ENCODE measurements at regions not wholly inside any gene's neighbourhood (a gene's known extent, or its start where the extent isn't known, plus 50 kb on each side); places are given as distances from the start of the nearest gene placed in this dataset.

DNA sequence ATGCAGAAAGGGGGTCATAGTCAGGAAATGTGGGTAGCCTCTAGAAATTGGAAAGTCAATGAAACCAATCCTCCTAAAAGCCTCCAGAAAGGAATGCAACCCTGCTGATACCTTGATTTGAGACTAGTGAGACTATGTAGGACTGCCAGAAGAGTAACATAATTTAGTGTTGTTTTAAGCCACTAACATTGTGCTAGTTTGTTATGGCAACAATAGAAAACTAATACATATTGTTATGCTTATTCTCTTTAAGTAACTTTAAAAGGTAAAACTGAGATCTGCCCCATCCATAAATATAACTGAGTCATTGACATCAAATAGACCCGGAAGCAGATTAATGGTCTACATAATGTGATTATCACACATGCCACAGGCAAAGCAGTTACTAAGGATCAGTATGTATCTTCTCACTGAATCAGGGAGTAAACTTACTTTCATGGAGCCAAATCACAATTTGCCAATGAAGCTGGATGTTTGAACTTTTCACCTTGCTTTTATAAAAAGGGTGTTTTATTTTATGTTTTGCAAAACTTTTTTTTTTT lies 146.4 kb upstream of the TMEM106B start:
- no TSS peak for BruUV-seq (replicated peaks)
- intact Hi-C loops (cut with micrococcal nuclease; ENCODE audit: unreplicated experiment): loop anchor here (5.0 to 10.0 kb wide), 2 partner anchors 93 to 640 kb away; no protein-coding TSS in a partner anchor
- no peak overlapping the region for H3K9ac ChIP-seq (ENCODE audit: insufficient read depth, low read depth, low read length)

DNA sequence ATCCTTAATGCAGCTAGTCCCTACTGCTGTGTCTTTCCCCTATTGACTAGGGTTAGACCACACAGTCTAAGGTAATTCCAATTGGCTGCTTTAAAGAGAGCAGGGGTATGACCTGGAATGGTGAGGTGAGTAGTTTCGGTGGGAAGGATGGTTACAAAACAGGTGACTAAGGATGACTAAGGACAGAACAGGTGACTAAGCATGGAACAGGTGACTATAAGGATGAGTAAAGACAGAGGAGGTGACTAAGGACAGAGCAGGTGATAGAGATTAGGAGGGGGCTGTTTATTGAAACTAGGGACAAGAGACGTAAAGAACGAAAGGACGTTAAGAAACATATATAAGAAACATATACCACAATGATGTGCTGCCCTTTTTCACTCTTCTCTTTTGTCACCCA lies 145.1 kb upstream of the TMEM106B start:
- Histone ChIP-seq H3K9ac (ENCODE audit: insufficient read depth, low read depth, low read length) (no peak overlapping the region), H3K4me2 (ENCODE audit: low read depth, low read length) (no peak overlapping the region), H3K79me2 (ENCODE audit: insufficient read depth, low read length) (no peaks in the 10 kb centered on the region), H3K9me3 (ENCODE audit: low read length) (no peaks in the 10 kb centered on the region), H2AFZ (ENCODE audit: low read length) (no peak overlapping the region), H3K4me3 (replicated peaks in 1 of 3; ENCODE audit: insufficient read depth in 1 of 3, low read depth in 2 of 3, low read length in 3 of 3) (no peak overlapping the region), H3K36me3 (replicated peaks in 1 of 2; ENCODE audit: control insufficient read depth in 1 of 2, insufficient read depth in 2 of 2, low read length in 2 of 2) (no peaks in the 10 kb centered on the region), H3K27me3 (ENCODE audit: control insufficient read depth in 1 of 2, insufficient read depth in 2 of 2, low read length in 2 of 2) (no peaks in the 10 kb centered on the region), H4K20me1 (ENCODE audit: insufficient read depth, low read length) (no peaks in the 10 kb centered on the region), H3K27ac (ENCODE audit: extremely low read length, insufficient read depth, low read length) (no peak overlapping the region), H3K4me1 (ENCODE audit: insufficient read depth, low read length) (no peaks in the 10 kb centered on the region)
- in situ Hi-C loops (cut with HindIII; ENCODE audit: extremely low pct_ligation_motif_present, low pct_unique_long_range_greater_than_20kb): loop anchor here (5.0 kb wide), 2 partner anchors 176 to 256 kb away; no protein-coding TSS in a partner anchor
- ChIA-PET POLR2A (no interaction called here), CTCF (ENCODE audit: low intra/inter-chr PET ratio, low total read pairs) (interaction anchor here (4.6 kb wide), 1 partner anchor 256 kb away, joined by 42 read pairs; no protein-coding TSS in a partner anchor)
- no peak for FAIRE-seq
- 28% methylated on average over 4 of the region's 4 CpGs for WGBS (ENCODE audit: low lambda C conversion rate)
- intact Hi-C loops (cut with micrococcal nuclease; ENCODE audit: unreplicated experiment): loop anchor here (5.0 to 10.0 kb wide), 2 partner anchors 91 to 641 kb away; no protein-coding TSS in a partner anchor
- ATAC-seq: no peak
- no peak for DNase-seq (ENCODE audit: low spot score)
- TF ChIP-seq, protein P1, sequence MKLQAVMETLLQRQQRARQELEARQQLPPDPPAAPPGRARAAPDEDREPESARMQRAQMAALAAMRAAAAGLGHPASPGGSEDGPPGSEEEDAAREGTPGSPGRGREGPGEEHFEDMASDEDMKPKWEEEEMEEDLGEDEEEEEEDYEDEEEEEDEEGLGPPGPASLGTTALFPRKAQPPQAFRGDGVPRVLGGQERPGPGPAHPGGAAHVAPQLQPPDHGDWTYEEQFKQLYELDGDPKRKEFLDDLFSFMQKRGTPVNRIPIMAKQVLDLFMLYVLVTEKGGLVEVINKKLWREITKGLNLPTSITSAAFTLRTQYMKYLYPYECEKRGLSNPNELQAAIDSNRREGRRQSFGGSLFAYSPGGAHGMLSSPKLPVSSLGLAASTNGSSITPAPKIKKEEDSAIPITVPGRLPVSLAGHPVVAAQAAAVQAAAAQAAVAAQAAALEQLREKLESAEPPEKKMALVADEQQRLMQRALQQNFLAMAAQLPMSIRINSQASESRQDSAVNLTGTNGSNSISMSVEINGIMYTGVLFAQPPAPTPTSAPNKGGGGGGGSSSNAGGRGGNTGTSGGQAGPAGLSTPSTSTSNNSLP (IDR thresholded peaks at IDR 0.05; ENCODE audit: low read depth, low read length): no peak
- TF ChIP-seq FOSL2 (CRISPR knock-in tag; IDR thresholded peaks at IDR 0.05): peak; percentile 13; the same call in 1 of the 2 replicates
- BruUV-seq (replicated peaks): no TSS peak

More for the DNA sequence above, 146.4 kb upstream of the TMEM106B start:
- Histone ChIP-seq H3K27me3 (ENCODE audit: control insufficient read depth in 1 of 2, insufficient read depth in 2 of 2, low read length in 2 of 2) (no peaks in the 10 kb centered on the region), H3K4me2 (ENCODE audit: low read depth, low read length) (no peak overlapping the region), H3K27ac (ENCODE audit: extremely low read length, insufficient read depth, low read length) (no peak overlapping the region), H3K36me3 (replicated peaks in 1 of 2; ENCODE audit: control insufficient read depth in 1 of 2, insufficient read depth in 2 of 2, low read length in 2 of 2) (no peaks in the 10 kb centered on the region), H4K20me1 (ENCODE audit: insufficient read depth, low read length) (no peaks in the 10 kb centered on the region), H3K9me3 (ENCODE audit: low read length) (no peaks in the 10 kb centered on the region; the same call in 1 of the 2 replicates), H3K4me3 (replicated peaks in 1 of 3; ENCODE audit: insufficient read depth in 1 of 3, low read depth in 2 of 3, low read length in 3 of 3) (no peak overlapping the region), H3K4me1 (ENCODE audit: insufficient read depth, low read length) (no peaks in the 10 kb centered on the region), H3K79me2 (ENCODE audit: insufficient read depth, low read length) (no peaks in the 10 kb centered on the region), H2AFZ (ENCODE audit: low read length) (no peak overlapping the region)
- WGBS (ENCODE audit: low lambda C conversion rate): 39% methylated on average over 1 of the region's 1 CpG
- DNase-seq (ENCODE audit: low spot score) (no peak), FAIRE-seq (no peak), ATAC-seq (no peak)
- ChIA-PET POLR2A (no interaction called here), CTCF (ENCODE audit: low intra/inter-chr PET ratio, low total read pairs) (no interaction called here)
- TF ChIP-seq PAWR (CRISPR knock-in tag; IDR thresholded peaks at IDR 0.05; ENCODE audit: borderline replicate concordance) (no peak), IRF2 (CRISPR knock-in tag; IDR thresholded peaks at IDR 0.05) (no peak), ZNF7 (CRISPR knock-in tag; IDR thresholded peaks at IDR 0.05) (no peak), PRMT3 (CRISPR knock-in tag; IDR thresholded peaks at IDR 0.05; ENCODE audit: borderline replicate concordance, low read depth) (no peak)
- TF ChIP-seq, protein P2, sequence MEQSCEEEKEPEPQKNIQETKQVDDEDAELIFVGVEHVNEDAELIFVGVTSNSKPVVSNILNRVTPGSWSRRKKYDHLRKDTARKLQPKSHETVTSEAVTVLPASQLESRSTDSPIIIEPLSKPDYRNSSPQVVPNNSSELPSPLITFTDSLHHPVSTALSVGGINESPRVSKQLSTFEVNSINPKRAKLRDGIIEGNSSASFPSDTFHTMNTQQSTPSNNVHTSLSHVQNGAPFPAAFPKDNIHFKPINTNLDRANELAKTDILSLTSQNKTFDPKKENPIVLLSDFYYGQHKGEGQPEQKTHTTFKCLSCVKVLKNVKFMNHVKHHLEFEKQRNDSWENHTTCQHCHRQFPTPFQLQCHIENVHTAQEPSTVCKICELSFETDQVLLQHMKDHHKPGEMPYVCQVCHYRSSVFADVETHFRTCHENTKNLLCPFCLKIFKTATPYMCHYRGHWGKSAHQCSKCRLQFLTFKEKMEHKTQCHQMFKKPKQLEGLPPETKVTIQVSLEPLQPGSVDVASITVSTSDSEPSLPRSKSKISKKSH (CRISPR knock-in tag; IDR thresholded peaks at IDR 0.05; ENCODE audit: borderline replicate concordance): no peak
- in situ Hi-C loops (cut with HindIII; ENCODE audit: extremely low pct_ligation_motif_present, low pct_unique_long_range_greater_than_20kb): loop anchor here (5.0 kb wide), 2 partner anchors 178 to 258 kb away; no protein-coding TSS in a partner anchor

All from HepG2 (cell line).